K562 (cell line): ENCODE measurements at regions not wholly inside any gene's neighbourhood (a gene's known extent, or its start where the extent isn't known, plus 50 kb on each side); places are given as distances from the start of the nearest gene placed in this dataset.

ENCODE experiments used
- ATAC-seq: fragments of 200-7000 bp; cut with Tn5 transposase; 3 replicates; pipeline ENCODE4 v1.9.1; 2020; ENCODE audit warnings: moderate library complexity
- BruUV-seq: library from RNA; stranded (reverse); fragments of 400-500 nt; replicated peaks from 2 replicates; lab custom pipeline; 2021; lab: Mats Ljungman, UMichigan
- CTCF ChIA-PET: fragments of 300-600 bp; formaldehyde crosslinking; extraction: SDS; loops from one replicate; lab custom pipeline; 2021; ENCODE audit warnings: low intra/inter-chr PET ratio; lab: Yijun Ruan, JAX
- POLR2A ChIA-PET: fragments of 300-600, 350-650 bp; sonication (Branson Sonifier 250); formaldehyde crosslinking; extraction: SDS; loops from one replicate; lab custom pipeline; 2021; ENCODE audit warnings: antibody characterized with exemption, inconsistent platforms; lab: Yijun Ruan, JAX
- DNase-seq, 4 experiments: peaks; one replicate each; pipeline versions ENCODE4 v3.0.0 to v3.0.0-alpha.2; 2011 to 2018; ENCODE audit warnings: low spot score in 3 of 4, mixed read lengths in 3 of 4; ENCODE audit errors: extremely low read depth in 1 of 4
- FAIRE-seq: peaks from 2 replicates; lab custom pipeline; 2011; peaks lifted over from hg19 to GRCh38; lab: Jason Lieb, UNC
- H2AFZ ChIP-seq: 2 replicates; pipeline ENCODE4 v1.6.0; 2011; ENCODE audit warnings: low read depth, low read length, control low read depth, inconsistent platforms
- H3K27ac ChIP-seq: fragments of 200-600 bp; 3 replicates; pipeline ENCODE4 v1.8.0; 2011; ENCODE audit warnings: low read depth, mild to moderate bottlenecking, control low read depth, inconsistent platforms, low read length, moderate library complexity, mixed read lengths; ENCODE audit errors: extremely low read depth
- H3K27me3 ChIP-seq, 2 experiments: fragments of 300-600 bp in 1 of 2; 2 replicates in 1 of 2; 3 replicates in 1 of 2; pipeline versions ENCODE4 v1.6.0 to v1.8.0; 2011; ENCODE audit warnings: inconsistent platforms in 2 of 2, low read length in 2 of 2, mild to moderate bottlenecking in 1 of 2, mixed read lengths in 1 of 2, moderate library complexity in 1 of 2; ENCODE audit not compliant: control insufficient read depth in 2 of 2, insufficient read depth in 2 of 2
- H3K36me3 ChIP-seq: fragments of 300-600 bp; 3 replicates; pipeline ENCODE4 v1.8.0; 2011; ENCODE audit warnings: mild to moderate bottlenecking, low read length, inconsistent platforms; ENCODE audit not compliant: control insufficient read depth, insufficient read depth
- H3K4me1 ChIP-seq, 2 experiments: fragments of 200-600 bp in 1 of 2; replicated peaks in 1 of 2; 2 replicates in 1 of 2; 3 replicates in 1 of 2; pipeline versions ENCODE4 v1.5.1 to v1.8.0; 2011; ENCODE audit warnings: inconsistent platforms in 2 of 2, low read length in 2 of 2, mild to moderate bottlenecking in 1 of 2, mixed read lengths in 1 of 2, moderate library complexity in 1 of 2; ENCODE audit not compliant: control insufficient read depth in 2 of 2, insufficient read depth in 2 of 2
- H3K4me2 ChIP-seq: 2 replicates; pipeline ENCODE4 v1.6.1; 2011; ENCODE audit warnings: low read length, control low read depth, inconsistent platforms, mixed read lengths; ENCODE audit not compliant: insufficient read depth
- H3K4me3 ChIP-seq: fragments of 200-600 bp; sonication (generic), shearing (Covaris generic); 2 replicates; pipeline ENCODE4 v1.5.1; 2016; ENCODE audit warnings: control low read depth, inconsistent platforms
- H3K79me2 ChIP-seq: fragments of 200-600 bp; 3 replicates; pipeline ENCODE4 v1.8.0; 2011; ENCODE audit warnings: low read length, inconsistent platforms; ENCODE audit not compliant: control insufficient read depth, insufficient read depth
- H3K9ac ChIP-seq, 2 experiments: 2 replicates each; pipeline versions ENCODE4 v1.6.0 to v1.6.1; 2011; ENCODE audit warnings: low read depth in 2 of 2, low read length in 2 of 2, control low read depth in 1 of 2, inconsistent platforms in 1 of 2, mild to moderate bottlenecking in 1 of 2, mixed read lengths in 1 of 2; ENCODE audit not compliant: insufficient read depth in 1 of 2
- H3K9me1 ChIP-seq: one replicate; pipeline ENCODE4 v1.6.0; 2011; ENCODE audit warnings: inconsistent platforms, mild to moderate bottlenecking, low read length, moderate library complexity; ENCODE audit not compliant: control insufficient read depth, insufficient read depth
- H3K9me3 ChIP-seq: replicated peaks from 2 replicates; pipeline ENCODE4 v1.5.1; 2011; ENCODE audit warnings: low read depth, low read length, inconsistent platforms; ENCODE audit not compliant: control insufficient read depth, insufficient read depth
- H4K20me1 ChIP-seq: replicated peaks from 2 replicates; pipeline ENCODE4 v1.6.1; 2011; ENCODE audit warnings: low read length, inconsistent platforms, mixed read lengths; ENCODE audit not compliant: control insufficient read depth, insufficient read depth
- BDP1 ChIP-seq: IDR thresholded peaks from 3 replicates; pipeline ENCODE4 v1.6.1; 2011; ENCODE audit not compliant: insufficient read length, insufficient read depth
- BRD9 ChIP-seq: fragments of 450-650 bp; IDR thresholded peaks from 2 replicates; pipeline ENCODE4 v1.6.1; 2018; ENCODE audit warnings: low read depth; ENCODE audit not compliant: partially characterized antibody
- CREM ChIP-seq: IDR thresholded peaks from 2 replicates; pipeline ENCODE4 v1.6.1; 2014; ENCODE audit warnings: antibody characterized with exemption, low read depth
- HDAC2 ChIP-seq: fragments of 450-650 bp; IDR thresholded peaks from 2 replicates; pipeline ENCODE4 v1.6.1; 2016; ENCODE audit warnings: mild to moderate bottlenecking
- MXD1 ChIP-seq: fragments of 250-450 bp; sonication (Bioruptor Pico); IDR thresholded peaks from 2 replicates; pipeline ENCODE4 v1.8.0; 2021; ENCODE audit warnings: borderline replicate concordance, mild to moderate bottlenecking, moderate library complexity; ENCODE audit not compliant: poor library complexity, severe bottlenecking
- MXI1 ChIP-seq: IDR thresholded peaks from 2 replicates; pipeline ENCODE4 v1.6.1; 2011; ENCODE audit warnings: low read depth, mild to moderate bottlenecking, improper control_type of control experiment, low read length
- PTBP1 ChIP-seq: fragments of 200-400 bp; formaldehyde crosslinking; IDR thresholded peaks from 2 replicates; pipeline ENCODE4 v1.6.1; 2017; ENCODE audit warnings: low read depth, low read length
- PTRF ChIP-seq: fragments of 450-650 bp; IDR thresholded peaks from 2 replicates; pipeline ENCODE4 v1.6.1; 2016; ENCODE audit warnings: mild to moderate bottlenecking, missing genetic modification characterization, missing compliant biosample characterization
- RHOXF2B ChIP-seq: fragments of 250-450 bp; sonication (Bioruptor Pico); conservative IDR thresholded peaks from 2 replicates; pipeline ENCODE4 v1.5.1; 2021
- SMARCE1 ChIP-seq: fragments of 450-650 bp; IDR thresholded peaks from 2 replicates; pipeline ENCODE4 v1.7.1; 2016; ENCODE audit warnings: mild to moderate bottlenecking
- XRCC5 ChIP-seq: fragments of 200-400 bp; formaldehyde crosslinking; IDR thresholded peaks from 2 replicates; pipeline ENCODE4 v1.6.1; 2017; ENCODE audit warnings: low read depth, mild to moderate bottlenecking, low read length
- YBX1 ChIP-seq: fragments of 450-650 bp; IDR thresholded peaks from 2 replicates; pipeline ENCODE4 v1.7.1; 2016; ENCODE audit warnings: mild to moderate bottlenecking
- ZBED1 ChIP-seq: IDR thresholded peaks from 2 replicates; pipeline ENCODE4 v1.6.1; 2014
- ZFPM2 ChIP-seq: fragments of 250-450 bp; sonication (Bioruptor Pico); IDR thresholded peaks from 2 replicates; pipeline ENCODE4 v1.5.1; 2022; ENCODE audit warnings: mild to moderate bottlenecking
- ZNF143 ChIP-seq: sonication (generic); formaldehyde crosslinking; IDR thresholded peaks from 2 replicates; pipeline ENCODE4 v1.9.0; 2022; ENCODE audit warnings: mild to moderate bottlenecking, missing genetic modification reagents
- ZNF175 ChIP-seq: fragments of 200-800 bp; sonication (Bioruptor generic); IDR thresholded peaks from 2 replicates; pipeline ENCODE4 v1.6.1; 2016; ENCODE audit warnings: low read depth, mild to moderate bottlenecking, missing genetic modification characterization, missing compliant biosample characterization
- ZNF444 ChIP-seq: fragments of 250-450 bp; sonication (Bioruptor Pico); IDR thresholded peaks from 2 replicates; pipeline ENCODE4 v1.4.0; 2020; ENCODE audit warnings: mild to moderate bottlenecking, moderate library complexity
- ZNF583 ChIP-seq: fragments of 250-450 bp; sonication (Bioruptor Pico); IDR thresholded peaks from 2 replicates; pipeline ENCODE4 v1.4.0; 2020
- WGBS: fragments of 100-300 bp; shearing (Covaris generic); methylation state at CpG from one replicate; pipeline ENCODE4 v1.1.6; 2016; ENCODE audit warnings: low coverage, mixed read lengths; ENCODE audit not compliant: insufficient coverage; ENCODE audit errors: missing lambda C conversion rate; 5-methylcytosine and 5-hydroxymethylcytosine counted together
- in situ Hi-C: fragments of 300-500 bp; cut with MboI; formaldehyde crosslinking; loops from 4 replicates; pipeline ENCODE4 v1.15.0; 2018; ENCODE audit warnings: inconsistent platforms, mixed read lengths
- intact Hi-C: fragments of 100-400 bp; cut with micrococcal nuclease; formaldehyde crosslinking; loops from 2 replicates; pipeline ENCODE4 v1.14.2; 2022
- TF ChIP-seq, protein P1 (sequence below): sonication (generic); formaldehyde crosslinking; IDR thresholded peaks from 2 replicates; pipeline ENCODE4 v1.8.1; 2022; ENCODE audit warnings: missing genetic modification reagents

GRCh38 chr4:168019921-168020320 lies 72.4 kb upstream of the ANXA10 start:
- WGBS, result 0% methylated on average over 2 of the region's 2 CpGs
- Histone ChIP-seq H3K36me3 (no peaks in the 10 kb centered on the region), H3K4me3 (no peak overlapping the region), H3K4me1 (no peaks in the 10 kb centered on the region), H2AFZ (no peak overlapping the region), H3K79me2 (no peaks in the 10 kb centered on the region), H3K4me2 (no peak overlapping the region), H3K9ac (no peak overlapping the region), H4K20me1 (no peaks in the 10 kb centered on the region), H3K27me3 (no peaks in the 10 kb centered on the region), H3K9me1 (no peaks in the 10 kb centered on the region), H3K27ac (no peak overlapping the region), H3K9me3 (no peaks in the 10 kb centered on the region)
- in situ Hi-C loops (no loop called here), intact Hi-C loops (no loop called here)
- ChIA-PET POLR2A (no interaction called here), CTCF (no interaction called here)
- TF ChIP-seq YBX1 (no peak), ZFPM2 (no peak), RHOXF2B (CRISPR knock-in tag) (no peak), HDAC2 (no peak), ZNF444 (no peak), ZNF143 (CRISPR knock-in tag) (no peak), BDP1 (no peak), ZNF583 (CRISPR knock-in tag) (no peak), CREM (no peak), XRCC5 (no peak), PTBP1 (no peak), BRD9 (no peak), MXI1 (no peak), SMARCE1 (no peak), MXD1 (CRISPR knock-in tag) (no peak), ZNF175 (CRISPR knock-in tag) (no peak), PTRF (no peak), ZBED1 (no peak)
- TF ChIP-seq, protein P1, sequence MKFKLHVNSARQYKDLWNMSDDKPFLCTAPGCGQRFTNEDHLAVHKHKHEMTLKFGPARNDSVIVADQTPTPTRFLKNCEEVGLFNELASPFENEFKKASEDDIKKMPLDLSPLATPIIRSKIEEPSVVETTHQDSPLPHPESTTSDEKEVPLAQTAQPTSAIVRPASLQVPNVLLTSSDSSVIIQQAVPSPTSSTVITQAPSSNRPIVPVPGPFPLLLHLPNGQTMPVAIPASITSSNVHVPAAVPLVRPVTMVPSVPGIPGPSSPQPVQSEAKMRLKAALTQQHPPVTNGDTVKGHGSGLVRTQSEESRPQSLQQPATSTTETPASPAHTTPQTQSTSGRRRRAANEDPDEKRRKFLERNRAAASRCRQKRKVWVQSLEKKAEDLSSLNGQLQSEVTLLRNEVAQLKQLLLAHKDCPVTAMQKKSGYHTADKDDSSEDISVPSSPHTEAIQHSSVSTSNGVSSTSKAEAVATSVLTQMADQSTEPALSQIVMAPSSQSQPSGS, result no peak
- FAIRE-seq, result no peak
- BruUV-seq, result no TSS peak
- no peak for ATAC-seq
- no peak for DNase-seq
